DMS53 (cell line): ENCODE measurements at regions not wholly inside any gene's neighbourhood (a gene's known extent, or its start where the extent isn't known, plus 50 kb on each side); places are given as distances from the start of the nearest gene placed in this dataset.

Experiments used
- DNase-seq: peaks from one replicate; lab custom pipeline; 2025; lab: John Stamatoyannopoulos, UW

GRCh38 chr15:98025237-98025636 is 64.7 kb downstream of the ARRDC4 start:
- no peak for DNase-seq

- no peak for DNase-seq
Measured at GRCh38 chr15:98034731-98035130, 74.2 kb downstream of the ARRDC4 start.

GRCh38 chr15:98035134-98035533 is 74.6 kb downstream of the ARRDC4 start:
- no peak for DNase-seq

- no peak for DNase-seq
Measured at GRCh38 chr15:98035577-98036010, 75.1 kb downstream of the ARRDC4 start.

GRCh38 chr15:98039596-98039995 is 79.1 kb downstream of the ARRDC4 start:
- DNase-seq: no peak

GRCh38 chr15:98040146-98040545 is 79.6 kb downstream of the ARRDC4 start:
- no peak for DNase-seq

- DNase-seq: no peak
Measured at GRCh38 chr15:98043160-98044014, 82.9 kb downstream of the ARRDC4 start.

GRCh38 chr15:98051734-98052133 is 91.2 kb downstream of the ARRDC4 start:
- no peak for DNase-seq

- DNase-seq: no peak
Measured at GRCh38 chr15:98057453-98057852, 97.0 kb downstream of the ARRDC4 start.

- no peak for DNase-seq
Measured at GRCh38 chr15:98062869-98063268, 102.4 kb downstream of the ARRDC4 start.

- DNase-seq: no peak
Measured at GRCh38 chr15:98063315-98063714, 102.8 kb downstream of the ARRDC4 start.

GRCh38 chr15:98063871-98064270 is 103.4 kb downstream of the ARRDC4 start:
- DNase-seq: no peak

GRCh38 chr15:98067339-98067738 is 106.8 kb downstream of the ARRDC4 start:
- no peak for DNase-seq

GRCh38 chr15:98069256-98069655 is 108.8 kb downstream of the ARRDC4 start:
- DNase-seq: no peak

GRCh38 chr15:98070137-98070536 is 109.6 kb downstream of the ARRDC4 start:
- DNase-seq: no peak

GRCh38 chr15:98071786-98072185 is 111.3 kb downstream of the ARRDC4 start:
- no peak for DNase-seq

- no peak for DNase-seq
Measured at GRCh38 chr15:98075441-98075840, 114.9 kb downstream of the ARRDC4 start.

GRCh38 chr15:98076021-98076816 is 115.7 kb downstream of the ARRDC4 start:
- no peak for DNase-seq

GRCh38 chr15:98077186-98077585 is 116.7 kb downstream of the ARRDC4 start:
- DNase-seq: no peak

GRCh38 chr15:98080791-98081190 is 120.3 kb downstream of the ARRDC4 start:
- DNase-seq: no peak

GRCh38 chr15:98083203-98083910 is 122.9 kb downstream of the ARRDC4 start:
- DNase-seq: no peak

- peak; percentile 56 for DNase-seq
Measured at GRCh38 chr15:98085003-98085639, 124.6 kb downstream of the ARRDC4 start.
